Stimulated activated CD8-positive, alpha-beta memory T cell treated with anti-CD3 and anti-CD28 coated beads, Interleukin-15, amount 100 ng/mL, for 48 hours (primary cell): ENCODE measurements at regions not wholly inside any gene's neighbourhood (a gene's known extent, or its start where the extent isn't known, plus 50 kb on each side); places are given as distances from the start of the nearest gene placed in this dataset.
"Not testable (repeated sequence)": the region's sequence is repeated elsewhere in the genome, so short reads cannot be mapped to it uniquely, and the experiment has no call there.

Experiments used
- DNase-seq, 2 donors: peaks; one replicate each; pipeline ENCODE4 v3.0.0-alpha.2; 2020; ENCODE audit warnings: low read depth in 2 of 2

GRCh38 chr20:22949331-22950109 is 85.6 kb upstream of the SSTR4 start:
- DNase-seq: no peak

GRCh38 chr20:22951966-22952365 is 83.1 kb upstream of the SSTR4 start:
- no peak for DNase-seq

DNA sequence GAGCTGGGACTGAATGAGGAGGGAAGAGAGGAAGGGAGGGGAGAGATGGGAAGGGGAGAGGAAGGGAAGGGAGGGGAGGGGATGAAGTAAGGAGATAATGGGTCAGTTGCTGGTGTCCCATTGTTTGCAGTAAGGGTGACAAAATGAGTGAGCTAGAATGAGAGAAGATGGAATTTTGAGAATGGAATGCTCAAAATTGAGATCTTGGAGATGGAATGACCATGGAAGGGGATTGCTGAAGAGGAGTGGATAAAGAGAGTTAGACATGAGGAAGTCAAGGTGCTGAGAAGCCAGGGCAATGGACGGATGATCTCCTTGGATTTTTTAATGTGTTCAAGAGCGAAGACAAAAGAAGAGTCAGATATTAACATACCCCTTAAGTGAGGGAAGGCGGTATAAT is 80.5 kb upstream of the SSTR4 start:
- DNase-seq: no peak

DNA sequence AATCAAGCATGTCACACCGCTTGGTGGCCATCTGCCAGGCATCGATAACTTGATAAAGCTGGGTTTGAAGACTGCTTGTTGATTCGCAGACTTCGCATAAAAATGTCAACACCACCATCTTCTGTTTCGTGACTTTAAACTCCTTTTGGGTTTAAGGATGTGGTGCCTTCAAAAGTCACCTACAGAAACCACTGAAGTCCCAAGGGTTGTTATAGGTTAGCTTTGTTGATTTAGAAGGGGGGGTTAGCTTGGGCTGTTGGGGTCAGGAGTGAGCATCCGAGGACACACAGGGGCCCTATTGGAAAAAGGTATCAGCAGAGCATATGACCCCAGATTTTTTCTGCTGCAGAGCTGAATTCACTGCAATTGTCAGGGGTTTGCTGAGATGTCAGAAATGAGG is 76.7 kb upstream of the SSTR4 start:
- no peak for DNase-seq

- DNase-seq: no peak
Measured at GRCh38 chr20:22962567-22963439, 72.3 kb upstream of the SSTR4 start.

DNA sequence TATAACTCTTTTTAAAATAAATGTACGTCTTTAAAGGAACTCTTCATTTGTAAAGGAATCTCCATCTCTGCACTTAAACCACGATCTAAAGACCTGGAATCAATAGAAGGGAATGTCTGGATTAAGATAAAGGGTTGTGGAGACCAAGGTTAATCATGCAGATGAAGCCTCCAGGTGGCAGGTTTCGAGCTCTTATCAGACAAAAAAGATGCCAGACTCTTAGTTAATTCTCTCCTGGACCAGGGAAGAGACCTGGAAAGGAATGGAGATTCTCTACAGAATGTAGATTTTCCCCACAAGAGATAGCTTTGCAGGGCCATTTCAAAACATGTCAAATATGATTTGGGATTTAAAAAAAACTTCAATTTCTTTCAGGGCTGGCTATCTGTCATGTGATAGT is 71.5 kb upstream of the SSTR4 start:
- DNase-seq: no peak

- DNase-seq: no peak
Measured at GRCh38 chr20:22966787-22967464, 68.2 kb upstream of the SSTR4 start.

DNA sequence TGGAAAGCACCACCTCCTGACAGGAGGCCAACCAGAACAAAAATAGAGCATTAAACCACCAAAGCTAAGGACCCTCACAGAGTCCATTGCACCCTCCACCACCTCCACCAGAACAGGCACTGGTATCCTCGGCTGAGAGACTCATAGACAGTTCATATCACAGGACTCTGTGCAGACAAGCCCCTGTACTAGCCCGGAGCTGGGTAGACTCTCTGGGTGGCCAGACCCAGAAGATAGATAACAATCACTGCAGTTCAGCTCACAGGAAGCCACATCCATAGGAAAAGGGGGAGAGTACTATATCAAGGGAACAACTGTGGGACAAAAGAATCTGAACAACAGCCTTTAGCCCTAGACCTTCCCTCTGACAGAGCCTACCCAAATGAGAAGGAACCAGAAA is 67.4 kb upstream of the SSTR4 start:
- not testable (repeated sequence) for DNase-seq

GRCh38 chr20:22969031-22969430 is 66.1 kb upstream of the SSTR4 start:
- not testable (repeated sequence) for DNase-seq

DNA sequence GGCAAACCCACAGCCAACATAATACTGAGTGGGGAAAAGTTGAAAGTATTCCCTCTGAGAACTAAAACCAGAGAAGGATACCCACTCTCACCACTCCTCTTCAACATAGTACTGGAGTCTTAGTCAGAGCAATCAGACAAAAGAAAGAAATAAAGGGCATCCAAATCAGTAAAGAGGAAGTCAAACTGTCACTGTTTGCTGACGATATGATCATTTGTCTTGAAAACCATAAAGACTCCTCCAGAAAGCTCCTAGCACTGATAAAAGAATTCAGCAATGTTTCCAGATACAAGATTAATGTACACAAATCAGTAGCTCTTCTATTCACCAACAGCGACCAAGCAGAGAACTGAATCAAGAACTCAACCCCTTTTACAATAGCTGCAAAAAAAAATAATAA is 64.0 kb upstream of the SSTR4 start:
- not testable (repeated sequence) for DNase-seq

GRCh38 chr20:22974354-22974753 is 60.8 kb upstream of the SSTR4 start:
- DNase-seq: no peak

- DNase-seq: no peak
Measured at GRCh38 chr20:22977047-22977785, 57.9 kb upstream of the SSTR4 start.

- no peak for DNase-seq
Measured at GRCh38 chr20:22984008-22984407, 51.1 kb upstream of the SSTR4 start.

DNA sequence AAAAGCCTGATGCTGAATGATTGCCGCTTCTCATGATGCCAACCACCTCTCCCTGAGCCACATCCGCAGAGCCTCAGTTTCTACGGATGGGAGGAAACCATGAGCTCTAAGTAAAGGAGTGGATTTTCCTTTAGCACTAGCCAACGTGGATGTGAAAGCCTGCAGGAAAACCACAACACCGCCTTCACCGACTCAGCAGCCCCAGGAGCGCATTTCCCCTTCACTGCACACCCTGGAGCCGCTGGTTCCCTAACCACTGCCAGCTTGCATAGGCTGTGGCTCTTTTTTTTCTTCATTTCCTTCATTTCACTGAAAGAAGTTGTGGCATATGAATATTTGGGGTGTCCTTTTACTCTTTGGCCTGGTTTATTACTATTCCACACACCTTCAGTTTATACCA is 50.5 kb upstream of the SSTR4 start:
- DNase-seq: no peak

- DNase-seq: no peak
Measured at GRCh38 chr20:22985239-22985778, 49.8 kb upstream of the SSTR4 start.
